Tibial nerve (tissue), 4 donors: ENCODE measurements at regions not wholly inside any gene's neighbourhood (a gene's known extent, or its start where the extent isn't known, plus 50 kb on each side); places are given as distances from the start of the nearest gene placed in this dataset.

Experiments used
- DNase-seq, 2 donors: peaks; one replicate each; pipeline ENCODE4 v3.0.0-alpha.2; 2019; ENCODE audit warnings: low spot score in 2 of 2
- H3K27ac ChIP-seq, 4 donors: fragments of 200-600 bp; sonication (generic) in 3 of 4; one replicate each; pipeline ENCODE4 v1.5.1; 2017 to 2019; ENCODE audit warnings: mild to moderate bottlenecking in 1 of 4
- H3K27me3 ChIP-seq, 2 donors: fragments of 200-600 bp; sonication (generic) in 1 of 2; one replicate each; pipeline versions ENCODE4 v1.5.1 to v1.6.0; 2017 to 2019
- H3K36me3 ChIP-seq, 3 donors: fragments of 200-600 bp; sonication (generic); one replicate each; pipeline ENCODE4 v1.5.1; 2018 to 2019
- H3K4me1 ChIP-seq, 4 donors: fragments of 200-600 bp; sonication (generic) in 3 of 4; one replicate each; pipeline ENCODE4 v1.5.1; 2017 to 2019
- H3K4me3 ChIP-seq, 4 donors: fragments of 200-600 bp; sonication (generic) in 3 of 4; one replicate each; pipeline ENCODE4 v1.5.1; 2017 to 2019; ENCODE audit warnings: mild to moderate bottlenecking in 1 of 4, moderate library complexity in 1 of 4
- H3K9me3 ChIP-seq, 4 donors: fragments of 200-600 bp; sonication (generic) in 3 of 4; one replicate each; pipeline ENCODE4 v1.5.1; 2017 to 2019
- EP300 ChIP-seq, 2 donors: sonication (generic); formaldehyde crosslinking; IDR thresholded peaks; one replicate each; pipeline ENCODE4 v1.6.1; 2017; ENCODE audit warnings: antibody characterized with exemption in 2 of 2, mild to moderate bottlenecking in 1 of 2
- POLR2A ChIP-seq, 2 donors: fragments of 450-650 bp; IDR thresholded peaks; one replicate each; pipeline ENCODE4 v1.6.1; 2017; ENCODE audit warnings: antibody characterized with exemption in 2 of 2, mild to moderate bottlenecking in 2 of 2, moderate library complexity in 2 of 2
- WGBS, 2 donors: methylation state at CpG; one replicate each; pipeline ENCODE4 v1.1.5; 2018; 5-methylcytosine and 5-hydroxymethylcytosine counted together
- TF ChIP-seq, protein P1 (sequence below), 5 experiments: fragments of 200-600 bp in 3 of 5; fragments of 450-650 bp in 2 of 5; sonication (generic) in 3 of 5; IDR thresholded peaks; one replicate each; pipeline ENCODE4 v1.5.1; 2016 to 2019; ENCODE audit warnings: antibody characterized with exemption in 5 of 5, mild to moderate bottlenecking in 3 of 5, moderate library complexity in 2 of 5

DNA sequence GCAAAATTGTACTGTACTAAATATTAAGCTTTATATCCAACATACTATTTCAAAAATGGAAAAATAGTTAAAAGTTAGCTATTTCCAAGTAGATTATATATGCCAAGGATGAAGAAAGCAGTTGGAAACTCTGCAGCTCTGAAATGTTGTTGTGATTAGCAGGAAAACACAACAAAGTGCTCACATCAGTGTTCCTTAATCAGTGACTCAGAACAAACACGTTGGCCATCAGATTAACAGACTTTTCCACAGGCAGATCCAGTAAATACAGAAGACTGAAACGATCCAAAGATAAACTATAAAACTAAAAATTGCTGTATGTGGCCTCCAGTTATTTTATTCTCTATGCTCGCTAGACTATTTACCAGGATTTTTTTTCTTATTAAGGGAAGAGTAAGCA, 99.6 kb upstream of the SEMA3D start:
- no peak for TF ChIP-seq POLR2A (IDR thresholded peaks at IDR 0.05)
- TF ChIP-seq EP300 (IDR thresholded peaks at IDR 0.05), result no peak
- TF ChIP-seq, protein P1, sequence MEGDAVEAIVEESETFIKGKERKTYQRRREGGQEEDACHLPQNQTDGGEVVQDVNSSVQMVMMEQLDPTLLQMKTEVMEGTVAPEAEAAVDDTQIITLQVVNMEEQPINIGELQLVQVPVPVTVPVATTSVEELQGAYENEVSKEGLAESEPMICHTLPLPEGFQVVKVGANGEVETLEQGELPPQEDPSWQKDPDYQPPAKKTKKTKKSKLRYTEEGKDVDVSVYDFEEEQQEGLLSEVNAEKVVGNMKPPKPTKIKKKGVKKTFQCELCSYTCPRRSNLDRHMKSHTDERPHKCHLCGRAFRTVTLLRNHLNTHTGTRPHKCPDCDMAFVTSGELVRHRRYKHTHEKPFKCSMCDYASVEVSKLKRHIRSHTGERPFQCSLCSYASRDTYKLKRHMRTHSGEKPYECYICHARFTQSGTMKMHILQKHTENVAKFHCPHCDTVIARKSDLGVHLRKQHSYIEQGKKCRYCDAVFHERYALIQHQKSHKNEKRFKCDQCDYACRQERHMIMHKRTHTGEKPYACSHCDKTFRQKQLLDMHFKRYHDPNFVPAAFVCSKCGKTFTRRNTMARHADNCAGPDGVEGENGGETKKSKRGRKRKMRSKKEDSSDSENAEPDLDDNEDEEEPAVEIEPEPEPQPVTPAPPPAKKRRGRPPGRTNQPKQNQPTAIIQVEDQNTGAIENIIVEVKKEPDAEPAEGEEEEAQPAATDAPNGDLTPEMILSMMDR (IDR thresholded peaks at IDR 0.05), result no peak
- no peaks in the 10 kb centered on the region for H3K27me3 ChIP-seq
- H3K9me3 ChIP-seq, result no peaks in the 10 kb centered on the region
- no peak for DNase-seq
- H3K4me1 ChIP-seq, result peaks cover 0 to 3% (median 0%) of the 10 kb centered on the region in 4 donors
- H3K27ac ChIP-seq, result no peak overlapping the region
- H3K4me3 ChIP-seq, result no peak overlapping the region
- 34 to 43% methylated on average over 3 of the region's 3 CpGs for WGBS, 2 donors
- no peaks in the 10 kb centered on the region for H3K36me3 ChIP-seq

DNA sequence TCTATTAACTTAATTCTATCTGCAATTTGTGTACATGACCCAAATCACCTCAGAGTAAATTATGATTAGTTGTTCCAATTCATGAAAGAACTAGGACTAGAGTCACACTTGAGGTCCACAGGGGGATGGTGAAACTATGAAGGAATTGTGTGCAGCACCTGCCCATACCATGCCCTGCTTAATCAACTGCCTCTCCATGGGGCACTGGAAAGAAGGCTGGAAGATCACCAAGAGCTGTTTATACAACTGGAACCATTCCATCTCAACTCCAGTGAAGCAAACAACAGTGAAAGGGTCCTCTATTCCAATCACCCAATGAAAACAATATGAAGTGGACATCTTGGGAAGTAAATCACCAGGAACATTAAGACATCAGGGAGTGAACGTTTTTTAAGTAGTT, 98.7 kb upstream of the SEMA3D start:
- WGBS, 2 donors, result 29 to 36% methylated on average over 1 of the region's 1 CpG
- peaks cover 0 to 3% (median 0%) of the 10 kb centered on the region in 4 donors for H3K4me1 ChIP-seq
- no peak for DNase-seq

DNA sequence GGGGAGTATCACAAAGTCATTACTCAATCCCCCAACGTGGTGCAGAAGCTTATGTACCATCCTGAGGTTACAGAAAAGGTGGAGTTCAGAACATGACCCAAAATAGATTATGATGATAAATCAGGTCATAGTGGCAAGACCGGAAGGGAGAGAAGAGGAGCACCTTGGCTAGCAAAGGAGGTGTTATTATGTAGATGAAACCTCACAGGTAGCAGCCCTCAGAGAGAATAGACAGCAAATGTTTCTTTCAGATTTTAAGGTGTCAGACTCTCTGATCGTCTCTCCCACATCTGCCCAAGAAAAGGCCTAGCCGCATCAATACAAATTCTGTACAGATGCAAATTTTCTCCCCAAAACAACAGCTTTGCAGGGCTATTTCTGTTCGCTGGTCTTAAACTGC, 88.3 kb upstream of the SEMA3D start:
- no peak for DNase-seq
- no peaks in the 10 kb centered on the region for H3K4me1 ChIP-seq
- 72 to 76% methylated on average over 5 of the region's 5 CpGs for WGBS, 2 donors
- H3K27me3 ChIP-seq, result no peaks in the 10 kb centered on the region
- no peaks in the 10 kb centered on the region for H3K36me3 ChIP-seq
- H3K27ac ChIP-seq, result no peak overlapping the region
- TF ChIP-seq, protein P1 (IDR thresholded peaks at IDR 0.05), result no peak
- TF ChIP-seq EP300 (IDR thresholded peaks at IDR 0.05), result no peak
- no peak for TF ChIP-seq POLR2A (IDR thresholded peaks at IDR 0.05)
- H3K9me3 ChIP-seq, result no peaks in the 10 kb centered on the region
- H3K4me3 ChIP-seq, result no peak overlapping the region

More for the DNA sequence above, 98.7 kb upstream of the SEMA3D start:
- TF ChIP-seq EP300 (IDR thresholded peaks at IDR 0.05) (no peak), POLR2A (IDR thresholded peaks at IDR 0.05) (no peak)
- TF ChIP-seq, protein P1 (IDR thresholded peaks at IDR 0.05), result no peak
- H3K27me3 ChIP-seq, result no peaks in the 10 kb centered on the region
- H3K27ac ChIP-seq, result no peak overlapping the region
- H3K36me3 ChIP-seq, result no peaks in the 10 kb centered on the region
- H3K9me3 ChIP-seq, result no peaks in the 10 kb centered on the region
- H3K4me3 ChIP-seq, result no peak overlapping the region

GRCh38 chr7:85274454-85274853, 87.6 kb upstream of the SEMA3D start:
- no peaks in the 10 kb centered on the region for H3K36me3 ChIP-seq
- no peak for DNase-seq
- no peak overlapping the region for H3K27ac ChIP-seq
- no peaks in the 10 kb centered on the region for H3K9me3 ChIP-seq
- H3K4me1 ChIP-seq, result no peaks in the 10 kb centered on the region
- TF ChIP-seq POLR2A (IDR thresholded peaks at IDR 0.05) (no peak), EP300 (IDR thresholded peaks at IDR 0.05) (no peak)
- TF ChIP-seq, protein P1 (IDR thresholded peaks at IDR 0.05), result no peak
- 35 to 41% methylated on average over 1 of the region's 1 CpG for WGBS, 2 donors
- no peak overlapping the region for H3K4me3 ChIP-seq
- H3K27me3 ChIP-seq, result no peaks in the 10 kb centered on the region

- no peak overlapping the region for H3K4me3 ChIP-seq
- H3K27ac ChIP-seq, result no peak overlapping the region
- 32 to 42% methylated on average over 6 of the region's 6 CpGs for WGBS, 2 donors
- H3K9me3 ChIP-seq, result no peaks in the 10 kb centered on the region
- no peaks in the 10 kb centered on the region for H3K36me3 ChIP-seq
- TF ChIP-seq POLR2A (IDR thresholded peaks at IDR 0.05) (no peak), EP300 (IDR thresholded peaks at IDR 0.05) (no peak)
- TF ChIP-seq, protein P1 (IDR thresholded peaks at IDR 0.05), result no peak
- H3K4me1 ChIP-seq, result no peaks in the 10 kb centered on the region
- no peaks in the 10 kb centered on the region for H3K27me3 ChIP-seq
- DNase-seq, result no peak
Observed at GRCh38 chr7:85262891-85263290, 76.0 kb upstream of the SEMA3D start.
